ENCODE measurements at regions not wholly inside any gene's neighbourhood (a gene's known extent, or its start where the extent isn't known, plus 50 kb on each side); places are given as distances from the start of the nearest gene placed in this dataset.

- intact Hi-C loops (cut with micrococcal nuclease; ENCODE audit: unreplicated experiment), result no loop called here
- TF ChIP-seq, protein P1, sequence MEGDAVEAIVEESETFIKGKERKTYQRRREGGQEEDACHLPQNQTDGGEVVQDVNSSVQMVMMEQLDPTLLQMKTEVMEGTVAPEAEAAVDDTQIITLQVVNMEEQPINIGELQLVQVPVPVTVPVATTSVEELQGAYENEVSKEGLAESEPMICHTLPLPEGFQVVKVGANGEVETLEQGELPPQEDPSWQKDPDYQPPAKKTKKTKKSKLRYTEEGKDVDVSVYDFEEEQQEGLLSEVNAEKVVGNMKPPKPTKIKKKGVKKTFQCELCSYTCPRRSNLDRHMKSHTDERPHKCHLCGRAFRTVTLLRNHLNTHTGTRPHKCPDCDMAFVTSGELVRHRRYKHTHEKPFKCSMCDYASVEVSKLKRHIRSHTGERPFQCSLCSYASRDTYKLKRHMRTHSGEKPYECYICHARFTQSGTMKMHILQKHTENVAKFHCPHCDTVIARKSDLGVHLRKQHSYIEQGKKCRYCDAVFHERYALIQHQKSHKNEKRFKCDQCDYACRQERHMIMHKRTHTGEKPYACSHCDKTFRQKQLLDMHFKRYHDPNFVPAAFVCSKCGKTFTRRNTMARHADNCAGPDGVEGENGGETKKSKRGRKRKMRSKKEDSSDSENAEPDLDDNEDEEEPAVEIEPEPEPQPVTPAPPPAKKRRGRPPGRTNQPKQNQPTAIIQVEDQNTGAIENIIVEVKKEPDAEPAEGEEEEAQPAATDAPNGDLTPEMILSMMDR (conservative IDR thresholded peaks at IDR 0.05; ENCODE audit: low read depth, low read length), result no peak
- no peak for TF ChIP-seq EZH2 (IDR thresholded peaks at IDR 0.05; ENCODE audit: borderline replicate concordance, low read depth, low read length, poor library complexity, severe bottlenecking)
- Histone ChIP-seq H3K4me3 (ENCODE audit: low read depth, low read length, poor library complexity, severe bottlenecking) (no peak overlapping the region), H3K9me3 (ENCODE audit: low read depth, low read length, poor library complexity, severe bottlenecking) (no peaks in the 10 kb centered on the region), H3K27me3 (replicated peaks; ENCODE audit: insufficient read depth, low read depth, low read length, poor library complexity) (no peaks in the 10 kb centered on the region), H3K4me1 (ENCODE audit: insufficient read depth, low read length, poor library complexity, severe bottlenecking) (peaks cover 8% of the 10 kb centered on the region), H3K36me3 (ENCODE audit: insufficient read depth, low read length, poor library complexity, severe bottlenecking) (no peaks in the 10 kb centered on the region), H3K27ac (ENCODE audit: low read depth, low read length, poor library complexity, severe bottlenecking) (no peak overlapping the region)
- no TSS peak for BruUV-seq (replicated peaks)
- ChIA-PET POLR2A (ENCODE audit: low non-redundant PET) (interaction anchor here (0.6 kb wide), 1 partner anchor 292 kb away, joined by 3 read pairs; no protein-coding TSS in a partner anchor), CTCF (no interaction called here)
- no peak for DNase-seq (ENCODE audit: low spot score)
These were observed 377.6 kb upstream of the CITED2 start for GRCh38 chr6:139752086-139752485.

DNA sequence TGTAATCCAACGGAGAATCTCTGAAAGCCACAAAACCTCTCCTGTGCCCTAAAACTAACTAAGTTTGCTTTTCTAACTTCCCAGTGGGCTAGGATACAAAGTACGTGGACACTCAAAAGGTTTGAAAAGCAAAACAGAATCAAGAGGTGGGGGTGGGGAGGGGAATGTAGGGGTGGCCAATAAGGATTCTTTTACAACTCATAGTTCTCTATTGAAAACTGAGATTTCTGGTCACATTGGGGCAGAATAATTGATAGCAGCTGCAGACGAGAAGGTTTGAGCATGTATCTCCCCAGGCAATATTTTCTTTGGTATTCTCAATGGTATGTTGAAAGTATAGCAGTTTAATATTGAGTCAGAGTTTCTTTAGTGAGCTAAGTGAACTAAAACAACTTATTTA, 376.7 kb upstream of the CITED2 start:
- ChIA-PET CTCF (no interaction called here), POLR2A (ENCODE audit: low non-redundant PET) (interaction anchor here (0.7 kb wide), 1 partner anchor 234 kb away, joined by 3 read pairs; no protein-coding TSS in a partner anchor)
- H3K4me1 ChIP-seq (ENCODE audit: insufficient read depth, low read length, poor library complexity, severe bottlenecking), result peaks cover 8% of the 10 kb centered on the region
- intact Hi-C loops (cut with micrococcal nuclease; ENCODE audit: unreplicated experiment), result no loop called here
- H3K27me3 ChIP-seq (replicated peaks; ENCODE audit: insufficient read depth, low read depth, low read length, poor library complexity), result no peaks in the 10 kb centered on the region
- no peaks in the 10 kb centered on the region for H3K36me3 ChIP-seq (ENCODE audit: insufficient read depth, low read length, poor library complexity, severe bottlenecking)
- H3K27ac ChIP-seq (ENCODE audit: low read depth, low read length, poor library complexity, severe bottlenecking), result no peak overlapping the region
- no peaks in the 10 kb centered on the region for H3K9me3 ChIP-seq (ENCODE audit: low read depth, low read length, poor library complexity, severe bottlenecking)
- TF ChIP-seq EZH2 (IDR thresholded peaks at IDR 0.05; ENCODE audit: borderline replicate concordance, low read depth, low read length, poor library complexity, severe bottlenecking), result no peak
- TF ChIP-seq, protein P1 (conservative IDR thresholded peaks at IDR 0.05; ENCODE audit: low read depth, low read length), result no peak
- DNase-seq (ENCODE audit: low spot score), result no peak
- no peak overlapping the region for H3K4me3 ChIP-seq (ENCODE audit: low read depth, low read length, poor library complexity, severe bottlenecking)
- BruUV-seq (replicated peaks), result no TSS peak

- H3K27ac ChIP-seq (ENCODE audit: low read depth, low read length, poor library complexity, severe bottlenecking), result no peak overlapping the region
- DNase-seq (ENCODE audit: low spot score), result no peak
- intact Hi-C loops (cut with micrococcal nuclease; ENCODE audit: unreplicated experiment), result no loop called here
These were observed 374.1 kb upstream of the CITED2 start for GRCh38 chr6:139748353-139749146.

More at GRCh38 chr6:139748353-139749146, 374.1 kb upstream of the CITED2 start:
- ChIA-PET CTCF (no interaction called here), POLR2A (ENCODE audit: low non-redundant PET) (no interaction called here)
- Histone ChIP-seq H3K36me3 (ENCODE audit: insufficient read depth, low read length, poor library complexity, severe bottlenecking) (no peaks in the 10 kb centered on the region), H3K27me3 (replicated peaks; ENCODE audit: insufficient read depth, low read depth, low read length, poor library complexity) (no peaks in the 10 kb centered on the region), H3K9me3 (ENCODE audit: low read depth, low read length, poor library complexity, severe bottlenecking) (no peaks in the 10 kb centered on the region), H3K4me1 (ENCODE audit: insufficient read depth, low read length, poor library complexity, severe bottlenecking) (no peaks in the 10 kb centered on the region), H3K4me3 (ENCODE audit: low read depth, low read length, poor library complexity, severe bottlenecking) (no peak overlapping the region)
- no peak for TF ChIP-seq EZH2 (IDR thresholded peaks at IDR 0.05; ENCODE audit: borderline replicate concordance, low read depth, low read length, poor library complexity, severe bottlenecking)
- TF ChIP-seq, protein P1 (conservative IDR thresholded peaks at IDR 0.05; ENCODE audit: low read depth, low read length), result no peak
- no TSS peak for BruUV-seq (replicated peaks)

Data from A673 (cell line).